Karpas-422 (cell line): ENCODE measurements at regions not wholly inside any gene's neighbourhood (a gene's known extent, or its start where the extent isn't known, plus 50 kb on each side); places are given as distances from the start of the nearest gene placed in this dataset.
A peak's percentile ranks its signal among the peaks of the same experiment; 100 is the strongest.

ENCODE experiments used
- DNase-seq: peaks from one replicate; pipeline ENCODE4 v3.0.0-alpha.2; 2015
- H2AFZ ChIP-seq: fragments of 200-600 bp; sonication (generic); 2 replicates; pipeline ENCODE4 v1.6.1; 2014; ENCODE audit warnings: antibody characterized with exemption, low read length, mixed read lengths
- H3K27ac ChIP-seq: fragments of 200-600 bp; sonication (generic); 2 replicates; pipeline ENCODE4 v1.5.1; 2014; ENCODE audit warnings: mild to moderate bottlenecking, low read length, moderate library complexity
- H3K27me3 ChIP-seq: fragments of 200-600 bp; sonication (generic); 2 replicates; pipeline ENCODE4 v1.6.1; 2014; ENCODE audit warnings: low read length, mixed read lengths
- H3K36me3 ChIP-seq: fragments of 200-600 bp; sonication (generic); 2 replicates; pipeline ENCODE4 v1.6.1; 2014; ENCODE audit warnings: low read length, mixed read lengths; ENCODE audit not compliant: insufficient read depth
- H3K4me1 ChIP-seq: fragments of 200-600 bp; sonication (generic); 2 replicates; pipeline ENCODE4 v1.6.1; 2014; ENCODE audit warnings: mild to moderate bottlenecking, low read length, mixed read lengths
- H3K4me2 ChIP-seq: fragments of 200-600 bp; sonication (generic); 2 replicates; pipeline ENCODE4 v1.6.1; 2014; ENCODE audit warnings: low read length, low read depth, mild to moderate bottlenecking; ENCODE audit not compliant: poor library complexity, severe bottlenecking
- H3K4me3 ChIP-seq: fragments of 200-600 bp; sonication (generic); 2 replicates; pipeline ENCODE4 v1.5.1; 2014; ENCODE audit warnings: mild to moderate bottlenecking, antibody characterized with exemption, low read length, mixed read lengths
- H3K79me2 ChIP-seq: fragments of 200-600 bp; sonication (generic); 2 replicates; pipeline ENCODE4 v1.6.1; 2014; ENCODE audit warnings: mild to moderate bottlenecking, low read length, mixed read lengths
- H3K9ac ChIP-seq: fragments of 200-600 bp; sonication (generic); 2 replicates; pipeline ENCODE4 v1.6.0; 2014; ENCODE audit warnings: low read length
- H3K9me2 ChIP-seq: fragments of 200-600 bp; sonication (generic), shearing (Covaris generic); replicated peaks from 2 replicates; pipeline ENCODE4 v1.6.0; 2014; ENCODE audit warnings: mild to moderate bottlenecking, low read length, moderate library complexity; ENCODE audit not compliant: insufficient read depth
- H3K9me3 ChIP-seq: fragments of 300-700, 200-600 bp; sonication (generic); 2 replicates; pipeline ENCODE4 v1.6.1; 2014; ENCODE audit warnings: low read length, mixed read lengths
- H4K20me1 ChIP-seq: fragments of 200-600 bp; sonication (generic); 2 replicates; pipeline ENCODE4 v1.6.1; 2014; ENCODE audit warnings: mild to moderate bottlenecking, antibody characterized with exemption, low read length, low read depth; ENCODE audit not compliant: insufficient read depth

DNA sequence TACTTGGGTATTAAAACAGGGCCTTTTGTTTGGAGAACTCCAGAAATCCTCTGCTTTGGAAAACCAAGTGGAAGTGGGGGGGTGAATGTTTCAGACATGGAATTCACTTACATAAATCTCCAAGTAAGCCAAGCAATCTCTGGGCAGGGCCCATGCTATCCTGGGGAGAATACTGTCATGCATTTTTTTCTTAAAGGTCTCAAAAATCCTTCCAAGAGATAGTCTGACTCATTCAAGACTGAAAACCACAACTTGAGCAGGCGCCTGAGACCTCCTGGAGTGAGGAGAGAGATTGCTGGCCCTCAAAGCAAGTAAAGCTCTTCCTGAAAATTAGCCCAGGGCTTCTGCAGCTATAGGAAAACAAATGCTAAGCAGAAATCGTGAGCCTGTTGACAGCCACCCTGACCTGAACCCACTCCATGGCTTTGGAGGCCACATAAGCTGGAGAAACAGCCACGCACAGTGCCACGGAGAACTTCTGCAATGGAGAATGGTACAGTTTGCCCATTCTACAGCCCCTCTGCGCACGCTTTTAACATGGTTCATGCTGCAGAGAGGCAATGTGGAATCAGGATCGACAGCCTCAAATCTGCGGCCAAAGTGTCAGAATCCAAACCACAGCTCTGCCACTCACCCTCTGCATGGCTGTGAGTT is 203.1 kb upstream of the AUTS2 start:
- H3K27me3 ChIP-seq: no peaks in the 10 kb centered on the region
- no peaks in the 10 kb centered on the region for H3K9me2 ChIP-seq
- no peak overlapping the region for H2AFZ ChIP-seq
- H3K9me3 ChIP-seq: no peaks in the 10 kb centered on the region
- H3K4me1 ChIP-seq: peaks cover 15% of the 10 kb centered on the region
- H3K4me3 ChIP-seq: no peak overlapping the region
- no peak for DNase-seq
- H3K36me3 ChIP-seq: no peaks in the 10 kb centered on the region
- H3K27ac ChIP-seq: no peak overlapping the region
- H4K20me1 ChIP-seq: no peaks in the 10 kb centered on the region
- no peak overlapping the region for H3K9ac ChIP-seq
- H3K4me2 ChIP-seq: no peak overlapping the region
- no peaks in the 10 kb centered on the region for H3K79me2 ChIP-seq

DNA sequence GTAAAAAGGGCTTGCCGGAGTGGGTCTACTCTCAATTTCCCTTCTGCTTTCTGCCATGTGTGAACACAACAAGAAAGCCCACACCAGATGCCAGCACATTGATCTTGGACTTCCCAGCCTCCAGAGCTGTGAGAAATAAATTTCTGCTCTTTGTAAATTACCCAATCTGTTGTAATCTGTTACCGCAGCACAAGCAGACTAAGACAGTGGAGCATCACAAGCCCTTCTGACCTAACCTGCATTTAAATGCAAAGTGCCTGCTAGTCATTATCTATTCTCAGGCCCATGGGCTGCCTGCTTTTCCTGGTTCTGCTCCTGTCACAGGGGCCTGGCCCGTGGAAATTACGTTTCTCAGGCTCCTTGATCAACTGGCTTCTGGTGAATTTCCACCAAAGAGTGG is 199.3 kb upstream of the AUTS2 start:
- H3K4me3 ChIP-seq: no peak overlapping the region

DNA sequence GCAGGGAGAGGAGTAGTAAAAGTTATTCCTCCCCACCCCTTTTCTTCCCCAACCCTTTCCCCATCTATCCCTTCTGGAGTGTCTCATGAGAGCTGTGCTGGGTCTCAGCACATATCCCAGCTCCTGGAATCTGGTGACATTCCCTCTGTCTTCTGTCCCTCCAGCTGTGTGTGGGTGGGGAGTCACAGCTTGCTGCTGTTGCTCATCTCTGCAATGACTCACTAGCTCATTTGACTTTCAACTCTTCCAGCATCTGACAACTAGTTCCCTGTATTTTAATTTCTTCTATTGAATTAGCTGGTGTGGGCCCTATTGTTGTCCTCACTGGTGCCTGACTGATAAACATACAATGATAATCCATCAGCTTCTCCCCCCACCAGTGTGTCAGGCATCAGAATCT is 198.9 kb upstream of the AUTS2 start:
- no peak overlapping the region for H2AFZ ChIP-seq
- no peaks in the 10 kb centered on the region for H3K27me3 ChIP-seq
- no peak overlapping the region for H3K4me2 ChIP-seq
- no peak overlapping the region for H3K27ac ChIP-seq
- no peaks in the 10 kb centered on the region for H3K9me2 ChIP-seq
- H3K4me1 ChIP-seq: peaks cover 22% of the 10 kb centered on the region
- DNase-seq: peak; percentile 60
- H3K9me3 ChIP-seq: no peaks in the 10 kb centered on the region
- H3K36me3 ChIP-seq: no peaks in the 10 kb centered on the region
- 0 out of 2 replicates have a peak overlapping the region, but pooled peaks have one; percentile 3 for H3K9ac ChIP-seq
- no peaks in the 10 kb centered on the region for H3K79me2 ChIP-seq
- no peaks in the 10 kb centered on the region for H4K20me1 ChIP-seq
- no peak overlapping the region for H3K4me3 ChIP-seq

More for the DNA sequence above, 199.3 kb upstream of the AUTS2 start:
- no peak overlapping the region for H3K4me2 ChIP-seq
- H3K79me2 ChIP-seq: no peaks in the 10 kb centered on the region
- 0 out of 2 replicates have a peak overlapping the region, but pooled peaks have one; percentile 3 for H3K9ac ChIP-seq
- H4K20me1 ChIP-seq: no peaks in the 10 kb centered on the region
- no peaks in the 10 kb centered on the region for H3K27me3 ChIP-seq
- H3K4me1 ChIP-seq: peaks cover 22% of the 10 kb centered on the region
- no peak overlapping the region for H2AFZ ChIP-seq
- H3K36me3 ChIP-seq: no peaks in the 10 kb centered on the region
- H3K27ac ChIP-seq: no peak overlapping the region
- no peaks in the 10 kb centered on the region for H3K9me3 ChIP-seq
- DNase-seq: no peak
- H3K9me2 ChIP-seq: no peaks in the 10 kb centered on the region

DNA sequence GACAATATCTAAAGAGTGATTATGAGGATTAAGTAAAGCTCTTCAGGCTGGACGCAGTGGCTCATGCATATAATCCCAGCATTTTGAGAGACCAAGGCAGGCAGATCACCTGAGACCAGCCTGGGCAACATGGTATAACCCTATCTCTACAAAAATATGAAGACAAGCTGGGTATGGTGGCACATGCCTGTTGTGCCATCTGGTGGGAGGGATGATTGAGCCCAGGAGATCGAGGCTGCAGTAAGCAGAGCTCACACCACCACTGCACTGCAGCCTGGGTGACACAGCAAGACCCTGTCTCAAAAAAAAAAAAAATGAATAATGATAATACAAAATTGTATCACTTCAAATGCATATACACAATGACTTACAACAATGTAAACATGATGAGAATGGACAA is 195.6 kb upstream of the AUTS2 start:
- Histone ChIP-seq H3K4me3 (no peak overlapping the region), H3K4me1 (peaks cover 22% of the 10 kb centered on the region)
- peak; percentile 74 for DNase-seq

DNA sequence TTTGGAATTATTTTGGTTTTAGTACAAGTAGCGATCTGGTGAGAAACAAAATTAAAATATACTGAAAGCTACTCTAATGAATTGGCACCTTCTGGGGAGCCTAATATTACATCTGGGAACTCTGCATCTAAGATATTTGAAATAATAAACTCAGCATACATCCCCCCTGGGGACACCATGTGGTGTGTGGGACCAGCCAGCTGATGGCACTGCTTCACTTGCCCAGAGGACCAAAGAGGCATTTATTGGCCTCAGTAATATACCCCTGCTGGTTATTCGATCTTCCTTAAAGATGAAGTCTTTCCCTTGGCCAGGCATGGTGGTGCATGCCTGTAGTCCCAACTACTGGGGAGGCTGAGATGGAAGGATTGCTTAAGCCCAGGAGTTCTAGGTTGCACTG is 195.1 kb upstream of the AUTS2 start:
- H3K27me3 ChIP-seq: no peaks in the 10 kb centered on the region
- DNase-seq: peak; percentile 82
- no peak overlapping the region for H3K27ac ChIP-seq
- H3K4me1 ChIP-seq: peaks cover 22% of the 10 kb centered on the region
- no peaks in the 10 kb centered on the region for H3K36me3 ChIP-seq
- H3K4me3 ChIP-seq: no peak overlapping the region
- H3K9ac ChIP-seq: no peak overlapping the region
- H3K9me3 ChIP-seq: no peaks in the 10 kb centered on the region
- no peak overlapping the region for H2AFZ ChIP-seq
- no peaks in the 10 kb centered on the region for H4K20me1 ChIP-seq
- H3K79me2 ChIP-seq: no peaks in the 10 kb centered on the region
- no peaks in the 10 kb centered on the region for H3K9me2 ChIP-seq
- H3K4me2 ChIP-seq: no peak overlapping the region

More for the DNA sequence above, 195.6 kb upstream of the AUTS2 start:
- H3K27me3 ChIP-seq: no peaks in the 10 kb centered on the region
- no peaks in the 10 kb centered on the region for H3K9me3 ChIP-seq
- H3K9ac ChIP-seq: no peak overlapping the region
- no peak overlapping the region for H2AFZ ChIP-seq
- H3K9me2 ChIP-seq: no peaks in the 10 kb centered on the region
- H4K20me1 ChIP-seq: no peaks in the 10 kb centered on the region
- no peak overlapping the region for H3K4me2 ChIP-seq
- H3K79me2 ChIP-seq: no peaks in the 10 kb centered on the region
- H3K36me3 ChIP-seq: no peaks in the 10 kb centered on the region
- H3K27ac ChIP-seq: no peak overlapping the region

DNA sequence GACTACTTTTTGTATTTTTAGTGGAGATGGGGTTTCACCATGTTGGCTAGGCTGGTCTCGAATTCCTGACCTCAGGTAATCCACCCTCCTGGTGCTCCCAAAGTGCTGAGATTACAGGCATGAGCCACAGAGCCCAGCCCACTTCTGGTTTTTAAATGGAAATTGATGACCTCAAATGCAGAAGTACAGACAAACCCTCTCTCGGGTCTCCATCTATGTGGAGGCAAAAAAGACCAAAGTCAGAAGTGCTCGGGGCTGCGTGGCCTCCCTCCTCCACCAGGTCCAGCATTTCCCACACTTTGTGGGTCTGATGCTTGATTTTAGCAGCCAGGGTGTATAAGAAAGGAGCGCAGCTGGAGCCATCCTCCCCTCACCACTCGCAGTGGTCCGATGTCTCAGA is 187.3 kb upstream of the AUTS2 start:
- Histone ChIP-seq H3K27me3 (no peaks in the 10 kb centered on the region), H2AFZ (no peak overlapping the region), H3K4me3 (no peak overlapping the region), H3K36me3 (no peaks in the 10 kb centered on the region), H3K9me3 (no peaks in the 10 kb centered on the region), H4K20me1 (no peaks in the 10 kb centered on the region), H3K9me2 (no peaks in the 10 kb centered on the region), H3K27ac (no peak overlapping the region), H3K79me2 (no peaks in the 10 kb centered on the region), H3K4me1 (no peaks in the 10 kb centered on the region), H3K9ac (no peak overlapping the region), H3K4me2 (no peak overlapping the region)
- DNase-seq: no peak

DNA sequence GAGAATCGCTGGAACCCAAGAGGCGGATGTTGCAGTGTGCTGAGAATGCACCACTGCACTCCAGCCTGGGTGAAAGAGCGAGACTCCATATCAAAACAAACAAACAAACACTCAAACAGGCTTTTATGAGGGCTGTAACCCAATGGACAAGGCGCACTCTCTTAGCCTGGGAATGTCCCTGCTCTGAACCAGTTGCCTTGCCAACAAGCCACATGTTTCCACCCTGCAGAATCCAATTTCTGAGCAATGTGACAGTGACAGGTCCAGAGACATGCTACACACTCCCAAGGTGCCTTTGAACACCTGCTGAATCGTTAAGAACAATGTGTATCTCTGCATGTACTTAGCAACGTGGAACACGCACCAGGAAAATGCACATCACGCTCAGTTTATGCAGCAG is 186.8 kb upstream of the AUTS2 start:
- no peak for DNase-seq
- no peaks in the 10 kb centered on the region for H3K79me2 ChIP-seq
- no peaks in the 10 kb centered on the region for H3K4me1 ChIP-seq
- no peak overlapping the region for H3K27ac ChIP-seq
- H3K4me3 ChIP-seq: no peak overlapping the region
- no peaks in the 10 kb centered on the region for H3K9me3 ChIP-seq
- H3K4me2 ChIP-seq: no peak overlapping the region
- no peaks in the 10 kb centered on the region for H3K9me2 ChIP-seq
- no peaks in the 10 kb centered on the region for H3K36me3 ChIP-seq
- no peak overlapping the region for H2AFZ ChIP-seq
- no peaks in the 10 kb centered on the region for H4K20me1 ChIP-seq
- H3K9ac ChIP-seq: no peak overlapping the region
- H3K27me3 ChIP-seq: no peaks in the 10 kb centered on the region

DNA sequence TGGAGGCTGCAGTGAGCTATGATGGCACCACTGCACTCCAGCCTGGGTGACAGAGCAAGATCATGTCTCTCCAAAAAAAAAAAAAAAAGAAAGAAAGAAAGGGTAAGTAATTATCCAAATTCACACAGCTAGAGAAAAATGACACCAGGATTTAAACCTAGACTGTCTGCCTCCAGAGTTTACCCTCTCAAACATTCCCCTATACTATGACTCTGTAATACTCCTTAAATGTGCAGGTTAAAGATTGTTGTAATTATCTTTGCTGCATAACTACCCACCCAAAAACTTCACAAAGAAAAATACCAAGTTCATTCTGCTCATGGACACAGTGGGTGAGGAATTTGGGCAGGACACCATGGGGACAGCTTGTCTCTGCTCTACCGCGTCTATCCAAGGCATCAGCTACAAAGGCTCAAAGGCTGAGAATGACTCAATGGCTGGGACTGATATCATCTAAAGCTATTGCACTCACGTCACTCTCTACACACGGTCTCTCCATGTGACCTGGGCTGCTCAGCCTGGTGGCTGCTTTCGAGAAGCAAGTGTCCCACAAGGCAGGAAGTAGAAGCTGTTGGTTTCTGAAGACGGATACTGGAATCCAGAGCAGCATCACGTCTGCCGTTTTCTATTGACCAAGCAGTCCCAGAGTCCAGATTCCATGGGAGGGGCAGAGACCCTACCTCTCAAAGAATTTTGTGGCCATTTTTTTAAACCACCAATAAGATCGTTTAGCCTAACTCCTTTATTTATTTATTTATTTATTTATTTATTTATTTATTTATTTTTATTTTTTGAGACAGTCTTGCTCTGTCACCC is 185.7 kb upstream of the AUTS2 start:
- H3K79me2 ChIP-seq: no peaks in the 10 kb centered on the region
- no peak overlapping the region for H3K27ac ChIP-seq
- H4K20me1 ChIP-seq: no peaks in the 10 kb centered on the region
- no peak overlapping the region for H3K4me3 ChIP-seq
- no peaks in the 10 kb centered on the region for H3K36me3 ChIP-seq
- peaks cover 7% of the 10 kb centered on the region for H3K9me3 ChIP-seq
- H2AFZ ChIP-seq: no peak overlapping the region
- DNase-seq: peak; percentile 60
- H3K9me2 ChIP-seq: no peaks in the 10 kb centered on the region
- no peak overlapping the region for H3K9ac ChIP-seq
- H3K4me2 ChIP-seq: no peak overlapping the region
- no peaks in the 10 kb centered on the region; the same call in 1 of the 2 replicates for H3K27me3 ChIP-seq
- H3K4me1 ChIP-seq: no peaks in the 10 kb centered on the region
